GM23338 (cell line): ENCODE measurements at regions not wholly inside any gene's neighbourhood (a gene's known extent, or its start where the extent isn't known, plus 50 kb on each side); places are given as distances from the start of the nearest gene placed in this dataset.
A peak's percentile ranks its signal among the peaks of the same experiment; 100 is the strongest.

Experiments
- ATAC-seq: fragments of 200-7000 bp; cut with Tn5 transposase; 3 replicates; pipeline ENCODE4 v1.9.1; 2020
- DNase-seq: peaks from one replicate; pipeline ENCODE4 v3.0.0-alpha.2; 2015; ENCODE audit warnings: low spot score
- H2AFZ ChIP-seq: fragments of 200-600 bp; sonication (generic); 2 replicates; pipeline ENCODE4 v1.8.0; 2016; ENCODE audit warnings: antibody characterized with exemption, mild to moderate bottlenecking, moderate library complexity
- H3F3A ChIP-seq: fragments of 200-600 bp; sonication (generic); replicated peaks from 2 replicates; pipeline ENCODE4 v1.8.0; 2017; ENCODE audit warnings: antibody characterized with exemption, mixed run types, low read depth
- H3K27ac ChIP-seq: fragments of 200-600 bp; sonication (generic); 2 replicates; pipeline ENCODE4 v1.6.1; 2016; ENCODE audit warnings: low read depth
- H3K27me3 ChIP-seq: fragments of 200-600 bp; sonication (generic); 2 replicates; pipeline ENCODE4 v1.8.0; 2016; ENCODE audit warnings: mild to moderate bottlenecking, mixed run types, moderate library complexity; ENCODE audit not compliant: insufficient read depth
- H3K36me3 ChIP-seq: fragments of 200-600 bp; sonication (generic); 2 replicates; pipeline ENCODE4 v1.8.0; 2016; ENCODE audit warnings: mild to moderate bottlenecking; ENCODE audit not compliant: insufficient read depth
- H3K4me1 ChIP-seq: fragments of 200-600 bp; sonication (generic); 2 replicates; pipeline ENCODE4 v1.8.0; 2016; ENCODE audit warnings: mild to moderate bottlenecking, moderate library complexity; ENCODE audit not compliant: insufficient read depth
- H3K4me2 ChIP-seq: fragments of 200-600 bp; sonication (generic); 2 replicates; pipeline ENCODE4 v1.7.1; 2017; ENCODE audit warnings: mixed run types
- H3K4me3 ChIP-seq: fragments of 200-600 bp; sonication (generic); 2 replicates; pipeline ENCODE4 v1.6.1; 2016; ENCODE audit warnings: mixed run types
- H3K79me2 ChIP-seq: fragments of 200-600 bp; sonication (generic); replicated peaks from 2 replicates; pipeline ENCODE4 v1.8.0; 2017; ENCODE audit warnings: mild to moderate bottlenecking; ENCODE audit not compliant: insufficient read depth
- H3K9me2 ChIP-seq: fragments of 200-600 bp; sonication (generic); 2 replicates; pipeline ENCODE4 v1.8.0; 2017; ENCODE audit not compliant: insufficient read depth
- H4K20me1 ChIP-seq: fragments of 200-600 bp; sonication (generic); replicated peaks from 2 replicates; pipeline ENCODE4 v1.8.0; 2017; ENCODE audit warnings: mild to moderate bottlenecking; ENCODE audit not compliant: insufficient read depth
- H3K27ac Mint-ChIP-seq: 2 replicates; pipeline ENCODE4 v1.8.0; 2020; ENCODE audit warnings: inconsistent platforms, mild to moderate bottlenecking, moderate library complexity, mixed read lengths
- H3K27me3 Mint-ChIP-seq: 3 replicates; pipeline ENCODE4 v1.8.0; 2022; ENCODE audit warnings: low read depth, mild to moderate bottlenecking, moderate library complexity, mixed read lengths, inconsistent platforms; ENCODE audit not compliant: insufficient read depth, poor library complexity
- H3K36me3 Mint-ChIP-seq: 3 replicates; pipeline ENCODE4 v1.8.0; 2021; ENCODE audit warnings: low read depth, mild to moderate bottlenecking, inconsistent platforms, moderate library complexity, mixed read lengths
- H3K4me1 Mint-ChIP-seq: 3 replicates; pipeline ENCODE4 v1.8.0; 2020; ENCODE audit warnings: mild to moderate bottlenecking, inconsistent platforms, mixed read lengths
- H3K4me3 Mint-ChIP-seq: 3 replicates; pipeline ENCODE4 v1.8.0; 2021; ENCODE audit warnings: moderate library complexity, mild to moderate bottlenecking, inconsistent platforms, mixed read lengths
- H3K9me3 Mint-ChIP-seq: 3 replicates; pipeline ENCODE4 v1.8.0; 2020; ENCODE audit warnings: moderate library complexity, mild to moderate bottlenecking, inconsistent platforms, mixed read lengths
- TF ChIP-seq, protein P1 (sequence below): IDR thresholded peaks from 2 replicates; pipeline ENCODE4 v1.6.1; 2016; ENCODE audit warnings: antibody characterized with exemption
- TF ChIP-seq, protein P2 (sequence below): fragments of 250-450 bp; sonication (Bioruptor Pico); IDR thresholded peaks from 2 replicates; pipeline ENCODE4 v1.5.0; 2020; ENCODE audit warnings: mild to moderate bottlenecking, moderate library complexity

DNA sequence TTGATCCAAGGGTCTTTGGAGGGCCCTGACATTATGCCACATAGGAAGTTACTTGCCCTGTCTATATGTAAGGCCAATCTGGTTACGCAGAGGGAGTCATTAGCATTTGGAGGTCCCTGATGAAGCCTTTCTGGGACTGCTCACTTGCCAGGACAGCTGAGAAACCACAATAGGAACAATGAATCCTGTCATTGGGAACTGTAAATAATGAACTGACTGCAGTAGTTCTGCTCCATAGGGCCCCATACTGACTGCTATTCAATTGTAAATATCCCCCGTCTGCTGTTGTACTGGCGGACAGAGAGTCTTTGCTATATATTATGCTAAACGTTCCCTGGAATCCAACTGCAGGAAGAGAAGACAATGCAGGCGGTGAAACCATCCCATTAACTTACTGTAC lies 149.4 kb upstream of the DCC start:
- no peak overlapping the region for H3K4me3 Mint-ChIP-seq
- H3K27ac Mint-ChIP-seq, result no peak overlapping the region

More for the DNA sequence above, 149.4 kb upstream of the DCC start:
- H3K27me3 Mint-ChIP-seq, result peaks cover 4% of the 10 kb centered on the region
- ATAC-seq (peak; percentile 67), DNase-seq (peak; percentile 15)
- Histone ChIP-seq H3K4me3 (no peak overlapping the region), H3K27ac (no peak overlapping the region), H2AFZ (no peak overlapping the region; the same call in 1 of the 2 replicates), H3K4me2 (peak overlapping the region; percentile 52; the same call in 1 of the 2 replicates), H3K27me3 (no peaks in the 10 kb centered on the region), H3K9me2 (peaks cover 30% of the 10 kb centered on the region), H3K36me3 (no peaks in the 10 kb centered on the region), H3K4me1 (peaks cover 21% of the 10 kb centered on the region), H3K79me2 (no peaks in the 10 kb centered on the region), H4K20me1 (no peaks in the 10 kb centered on the region), H3F3A (no peaks in the 10 kb centered on the region)
- TF ChIP-seq, protein P1, sequence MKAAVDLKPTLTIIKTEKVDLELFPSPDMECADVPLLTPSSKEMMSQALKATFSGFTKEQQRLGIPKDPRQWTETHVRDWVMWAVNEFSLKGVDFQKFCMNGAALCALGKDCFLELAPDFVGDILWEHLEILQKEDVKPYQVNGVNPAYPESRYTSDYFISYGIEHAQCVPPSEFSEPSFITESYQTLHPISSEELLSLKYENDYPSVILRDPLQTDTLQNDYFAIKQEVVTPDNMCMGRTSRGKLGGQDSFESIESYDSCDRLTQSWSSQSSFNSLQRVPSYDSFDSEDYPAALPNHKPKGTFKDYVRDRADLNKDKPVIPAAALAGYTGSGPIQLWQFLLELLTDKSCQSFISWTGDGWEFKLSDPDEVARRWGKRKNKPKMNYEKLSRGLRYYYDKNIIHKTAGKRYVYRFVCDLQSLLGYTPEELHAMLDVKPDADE, result no peak
- TF ChIP-seq, protein P2, sequence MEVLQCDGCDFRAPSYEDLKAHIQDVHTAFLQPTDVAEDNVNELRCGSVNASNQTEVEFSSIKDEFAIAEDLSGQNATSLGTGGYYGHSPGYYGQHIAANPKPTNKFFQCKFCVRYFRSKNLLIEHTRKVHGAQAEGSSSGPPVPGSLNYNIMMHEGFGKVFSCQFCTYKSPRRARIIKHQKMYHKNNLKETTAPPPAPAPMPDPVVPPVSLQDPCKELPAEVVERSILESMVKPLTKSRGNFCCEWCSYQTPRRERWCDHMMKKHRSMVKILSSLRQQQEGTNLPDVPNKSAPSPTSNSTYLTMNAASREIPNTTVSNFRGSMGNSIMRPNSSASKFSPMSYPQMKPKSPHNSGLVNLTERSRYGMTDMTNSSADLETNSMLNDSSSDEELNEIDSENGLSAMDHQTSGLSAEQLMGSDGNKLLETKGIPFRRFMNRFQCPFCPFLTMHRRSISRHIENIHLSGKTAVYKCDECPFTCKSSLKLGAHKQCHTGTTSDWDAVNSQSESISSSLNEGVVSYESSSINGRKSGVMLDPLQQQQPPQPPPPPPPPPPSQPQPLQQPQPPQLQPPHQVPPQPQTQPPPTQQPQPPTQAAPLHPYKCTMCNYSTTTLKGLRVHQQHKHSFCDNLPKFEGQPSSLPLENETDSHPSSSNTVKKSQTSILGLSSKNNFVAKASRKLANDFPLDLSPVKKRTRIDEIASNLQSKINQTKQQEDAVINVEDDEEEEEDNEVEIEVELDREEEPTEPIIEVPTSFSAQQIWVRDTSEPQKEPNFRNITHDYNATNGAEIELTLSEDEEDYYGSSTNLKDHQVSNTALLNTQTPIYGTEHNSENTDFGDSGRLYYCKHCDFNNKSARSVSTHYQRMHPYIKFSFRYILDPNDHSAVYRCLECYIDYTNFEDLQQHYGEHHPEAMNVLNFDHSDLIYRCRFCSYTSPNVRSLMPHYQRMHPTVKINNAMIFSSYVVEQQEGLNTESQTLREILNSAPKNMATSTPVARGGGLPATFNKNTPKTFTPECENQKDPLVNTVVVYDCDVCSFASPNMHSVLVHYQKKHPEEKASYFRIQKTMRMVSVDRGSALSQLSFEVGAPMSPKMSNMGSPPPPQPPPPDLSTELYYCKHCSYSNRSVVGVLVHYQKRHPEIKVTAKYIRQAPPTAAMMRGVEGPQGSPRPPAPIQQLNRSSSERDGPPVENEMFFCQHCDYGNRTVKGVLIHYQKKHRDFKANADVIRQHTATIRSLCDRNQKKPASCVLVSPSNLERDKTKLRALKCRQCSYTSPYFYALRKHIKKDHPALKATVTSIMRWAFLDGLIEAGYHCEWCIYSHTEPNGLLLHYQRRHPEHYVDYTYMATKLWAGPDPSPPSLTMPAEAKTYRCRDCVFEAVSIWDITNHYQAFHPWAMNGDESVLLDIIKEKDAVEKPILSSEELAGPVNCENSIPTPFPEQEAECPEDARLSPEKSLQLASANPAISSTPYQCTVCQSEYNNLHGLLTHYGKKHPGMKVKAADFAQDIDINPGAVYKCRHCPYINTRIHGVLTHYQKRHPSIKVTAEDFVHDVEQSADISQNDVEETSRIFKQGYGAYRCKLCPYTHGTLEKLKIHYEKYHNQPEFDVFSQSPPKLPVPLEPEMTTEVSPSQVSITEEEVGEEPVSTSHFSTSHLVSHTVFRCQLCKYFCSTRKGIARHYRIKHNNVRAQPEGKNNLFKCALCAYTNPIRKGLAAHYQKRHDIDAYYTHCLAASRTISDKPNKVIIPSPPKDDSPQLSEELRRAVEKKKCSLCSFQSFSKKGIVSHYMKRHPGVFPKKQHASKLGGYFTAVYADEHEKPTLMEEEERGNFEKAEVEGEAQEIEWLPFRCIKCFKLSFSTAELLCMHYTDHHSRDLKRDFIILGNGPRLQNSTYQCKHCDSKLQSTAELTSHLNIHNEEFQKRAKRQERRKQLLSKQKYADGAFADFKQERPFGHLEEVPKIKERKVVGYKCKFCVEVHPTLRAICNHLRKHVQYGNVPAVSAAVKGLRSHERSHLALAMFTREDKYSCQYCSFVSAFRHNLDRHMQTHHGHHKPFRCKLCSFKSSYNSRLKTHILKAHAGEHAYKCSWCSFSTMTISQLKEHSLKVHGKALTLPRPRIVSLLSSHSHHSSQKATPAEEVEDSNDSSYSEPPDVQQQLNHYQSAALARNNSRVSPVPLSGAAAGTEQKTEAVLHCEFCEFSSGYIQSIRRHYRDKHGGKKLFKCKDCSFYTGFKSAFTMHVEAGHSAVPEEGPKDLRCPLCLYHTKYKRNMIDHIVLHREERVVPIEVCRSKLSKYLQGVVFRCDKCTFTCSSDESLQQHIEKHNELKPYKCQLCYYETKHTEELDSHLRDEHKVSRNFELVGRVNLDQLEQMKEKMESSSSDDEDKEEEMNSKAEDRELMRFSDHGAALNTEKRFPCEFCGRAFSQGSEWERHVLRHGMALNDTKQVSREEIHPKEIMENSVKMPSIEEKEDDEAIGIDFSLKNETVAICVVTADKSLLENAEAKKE (CRISPR knock-in tag), result 0 out of 2 replicates have a peak, but pooled peaks have one; percentile 8
- H3K4me1 Mint-ChIP-seq, result peaks cover 26% of the 10 kb centered on the region
- no peaks in the 10 kb centered on the region for H3K36me3 Mint-ChIP-seq
- no peaks in the 10 kb centered on the region; the same call in 2 of the 3 replicates for H3K9me3 Mint-ChIP-seq
